Stromal cell of bone marrow (primary cell): ENCODE measurements at regions not wholly inside any gene's neighbourhood (a gene's known extent, or its start where the extent isn't known, plus 50 kb on each side); places are given as distances from the start of the nearest gene placed in this dataset.

Source experiments
- DNase-seq: peaks from one replicate; pipeline ENCODE4 v3.0.0-alpha.2; 2012; ENCODE audit warnings: low read depth

DNA sequence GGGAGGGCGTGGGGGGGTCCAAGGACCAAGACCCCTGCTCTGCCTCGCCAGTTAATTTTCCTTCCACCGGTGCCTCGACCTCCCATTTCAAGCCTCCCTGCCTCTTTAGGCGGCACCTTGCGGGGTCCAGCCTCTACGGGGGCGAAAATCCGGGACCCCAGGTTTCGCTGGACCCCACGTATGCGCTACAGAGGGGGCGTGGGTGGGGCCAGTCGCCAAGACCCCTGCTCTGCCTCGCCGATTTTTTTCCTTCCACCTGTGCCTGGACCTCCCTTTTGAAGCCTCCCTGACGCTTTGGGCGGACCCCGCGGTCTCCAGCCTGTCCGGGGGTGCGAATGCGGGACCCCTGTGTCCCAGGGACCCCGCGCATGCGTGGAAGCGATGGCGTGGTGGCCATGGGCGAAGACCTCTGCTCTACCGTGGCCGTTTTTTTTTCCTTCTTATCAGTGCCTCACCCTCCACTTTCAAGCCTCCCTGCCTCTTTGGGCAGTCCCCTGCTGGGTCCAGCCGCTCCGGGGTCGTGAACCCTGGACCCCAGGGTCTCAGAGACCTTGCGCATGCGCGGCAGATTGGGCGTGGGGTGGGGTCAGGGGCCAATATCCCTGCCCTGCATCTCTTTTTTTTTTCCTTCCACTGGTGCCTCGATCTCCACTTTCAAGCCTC lies 324.2 kb downstream of the ALG10 start:
- no peak for DNase-seq

GRCh38 chr12:34347367-34347766 lies 325.1 kb downstream of the ALG10 start:
- no peak for DNase-seq

DNA sequence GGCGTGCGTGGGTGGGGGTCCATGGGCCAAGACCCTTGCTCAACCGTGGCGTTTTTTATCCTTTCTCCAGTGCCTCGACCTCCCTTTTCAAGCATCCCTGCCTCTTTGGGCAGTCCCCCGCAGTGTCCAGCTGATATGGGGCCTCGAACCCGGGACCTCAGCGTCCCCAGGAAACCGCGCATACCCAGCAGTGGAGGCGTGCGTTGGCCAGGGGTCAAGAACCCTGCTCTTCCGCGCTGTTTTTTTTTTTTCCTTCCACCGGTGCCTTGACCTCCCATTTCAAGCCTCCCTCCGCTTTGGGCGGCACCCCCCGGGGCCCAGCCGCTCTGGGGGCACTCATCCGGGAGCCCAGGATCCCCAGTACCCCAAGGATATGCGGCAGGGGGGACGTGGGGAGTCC lies 325.8 kb downstream of the ALG10 start:
- no peak for DNase-seq

DNA sequence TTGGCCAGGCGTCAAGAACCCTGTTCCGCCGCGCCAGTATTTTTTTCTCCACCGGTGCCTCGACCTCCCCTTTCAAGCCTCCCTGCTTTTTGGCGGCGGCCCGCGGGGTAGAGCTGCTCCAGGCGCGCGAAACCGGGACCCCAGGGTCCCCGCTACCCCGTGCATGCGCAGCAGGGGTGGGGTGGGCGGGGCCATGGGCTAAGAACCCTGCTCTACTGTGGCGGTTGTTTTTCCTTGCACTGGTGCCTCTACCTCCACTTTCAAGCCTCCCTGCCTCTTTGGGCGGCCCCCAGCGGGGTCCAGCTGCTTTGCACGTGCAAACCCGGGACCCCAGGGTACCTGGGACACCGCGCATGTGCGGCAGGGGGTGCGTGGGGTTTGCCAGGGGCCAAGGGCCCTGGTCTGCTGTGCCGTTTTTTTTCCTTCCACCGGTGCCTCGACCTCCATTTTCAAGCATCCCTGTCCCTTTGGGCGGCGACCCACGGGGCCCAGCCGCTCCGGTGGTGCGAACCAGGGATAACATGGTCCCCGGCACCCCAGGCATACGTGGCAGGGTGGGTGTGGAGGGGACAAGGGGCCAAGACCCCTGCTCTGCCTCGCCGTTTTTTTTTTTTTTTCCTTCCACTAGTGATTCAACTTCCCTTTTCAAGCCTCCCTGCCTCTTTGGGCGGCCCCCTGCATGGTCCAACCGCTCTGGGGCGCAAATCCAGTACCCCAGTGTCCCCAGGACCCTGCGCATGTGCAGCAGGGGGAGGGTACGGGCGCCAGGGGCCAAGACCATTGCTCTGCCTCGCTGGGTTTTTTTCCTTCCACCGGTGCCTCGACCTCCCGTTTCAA lies 326.8 kb downstream of the ALG10 start:
- DNase-seq = no peak

- no peak for DNase-seq
Measured at GRCh38 chr12:34349673-34349961, 327.3 kb downstream of the ALG10 start.

- DNase-seq = no peak
Measured at GRCh38 chr12:34350092-34351041, 328.1 kb downstream of the ALG10 start.

DNA sequence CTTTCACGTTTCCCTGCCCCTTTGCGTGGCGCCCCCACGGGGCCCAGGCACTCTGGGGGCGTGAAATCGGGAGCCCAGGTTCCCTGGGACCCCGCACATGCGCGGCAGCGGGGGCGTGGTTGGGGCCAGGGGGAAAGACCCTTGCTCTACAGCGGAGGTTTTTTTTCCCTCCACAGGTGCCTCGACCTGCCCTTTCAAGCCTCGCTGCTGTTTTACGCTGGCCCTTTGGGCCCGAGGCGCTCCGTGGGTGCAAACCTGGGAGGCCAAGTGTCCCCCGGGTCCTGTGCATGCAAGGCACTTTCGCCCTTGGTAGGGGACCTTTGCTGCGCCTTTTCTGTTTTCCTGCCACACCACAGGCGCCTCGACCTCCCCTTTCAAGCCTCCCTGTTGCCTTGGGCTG lies 329.8 kb downstream of the ALG10 start:
- DNase-seq = no peak

- DNase-seq = no peak
Measured at GRCh38 chr12:34354239-34355200, 332.2 kb downstream of the ALG10 start.

DNA sequence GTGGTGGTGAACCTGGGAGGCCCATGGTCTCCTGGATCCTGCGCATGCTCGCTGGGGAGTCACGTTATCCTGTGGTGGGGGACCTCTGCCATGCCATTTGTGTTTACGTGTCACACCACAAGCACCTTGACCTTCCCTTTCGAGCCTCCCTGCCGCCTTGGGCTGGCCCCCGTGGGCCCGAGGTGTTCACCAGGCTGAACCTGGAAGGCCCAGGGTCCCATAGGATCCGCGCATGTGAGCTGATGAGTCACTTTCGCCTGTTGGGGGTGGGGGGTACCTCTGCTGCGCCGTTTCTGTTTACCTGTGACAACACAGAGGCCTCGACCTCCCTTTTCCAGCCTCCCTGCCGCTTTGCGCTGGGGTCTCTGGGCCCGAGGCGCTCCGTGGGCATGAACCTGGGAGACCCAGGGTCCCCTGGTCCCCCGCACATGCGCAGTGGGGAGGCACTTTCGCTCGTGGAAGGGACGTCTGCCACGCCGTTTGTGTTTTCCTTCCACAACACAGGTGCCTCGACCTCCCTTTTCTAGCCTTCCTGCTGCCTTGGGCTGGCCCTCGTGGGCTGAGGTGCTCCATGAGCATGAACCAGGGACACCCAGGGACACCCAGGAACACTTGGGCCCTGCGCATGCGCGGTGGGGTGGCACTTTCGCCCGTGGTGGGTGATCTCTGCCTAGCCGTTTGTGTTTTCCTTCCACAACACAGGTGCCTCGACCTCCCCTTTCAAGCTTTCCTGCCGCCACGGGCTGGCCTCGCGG lies 334.1 kb downstream of the ALG10 start:
- no peak for DNase-seq

DNA sequence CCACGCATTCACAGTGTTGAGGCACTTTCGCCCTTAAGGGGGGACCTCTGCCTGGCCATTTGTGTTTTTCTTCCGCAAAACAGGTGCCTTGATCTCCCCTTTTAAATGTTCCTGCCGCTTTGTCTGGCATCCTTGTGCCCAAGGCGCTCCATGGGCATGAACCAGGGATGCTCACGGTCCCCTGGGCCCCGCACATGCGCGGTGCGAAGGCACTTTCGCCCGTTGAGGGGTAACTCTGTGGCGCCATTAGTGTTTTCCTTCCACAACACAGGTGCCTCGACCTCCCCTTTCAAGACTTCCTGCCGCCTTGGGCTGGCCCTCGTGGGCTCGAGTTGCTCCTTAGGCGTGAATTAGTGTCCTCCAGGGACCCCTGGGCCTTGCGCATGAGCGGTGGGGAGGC lies 335.5 kb downstream of the ALG10 start:
- no peak for DNase-seq

GRCh38 chr12:34358198-34358597 lies 335.9 kb downstream of the ALG10 start:
- DNase-seq = no peak

GRCh38 chr12:34361721-34362316 lies 339.5 kb downstream of the ALG10 start:
- DNase-seq = no peak

- DNase-seq = no peak
Measured at GRCh38 chr12:34363050-34363673, 340.9 kb downstream of the ALG10 start.

GRCh38 chr12:34368079-34368478 lies 345.8 kb downstream of the ALG10 start:
- DNase-seq = no peak

GRCh38 chr12:34371050-34371449 lies 348.8 kb downstream of the ALG10 start:
- DNase-seq = no peak

DNA sequence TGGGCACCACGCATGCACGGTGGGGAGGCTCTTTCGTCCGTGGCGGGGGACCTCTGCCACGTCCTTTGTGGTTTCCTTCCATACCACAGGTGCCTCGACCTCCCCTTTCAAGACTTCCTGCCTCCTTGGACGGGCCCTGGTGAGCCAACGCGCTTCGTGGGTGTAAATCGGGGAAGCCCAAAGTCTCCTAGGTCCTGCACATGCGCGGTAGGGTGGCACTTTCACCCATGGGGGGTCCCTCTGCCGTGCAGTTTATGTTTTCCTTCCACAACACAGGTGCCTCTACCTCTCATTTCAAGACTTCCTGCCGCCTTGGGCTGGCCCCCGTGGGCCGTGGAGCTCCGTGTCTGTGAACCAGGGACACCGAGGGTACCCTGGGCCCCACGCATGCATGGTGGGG lies 349.7 kb downstream of the ALG10 start:
- no peak for DNase-seq

- no peak for DNase-seq
Measured at GRCh38 chr12:34373926-34374325, 351.6 kb downstream of the ALG10 start.

- DNase-seq = no peak
Measured at GRCh38 chr12:34376133-34376799, 354.0 kb downstream of the ALG10 start.
